HG02798 (cell line): ENCODE measurements at regions not wholly inside any gene's neighbourhood (a gene's known extent, or its start where the extent isn't known, plus 50 kb on each side); places are given as distances from the start of the nearest gene placed in this dataset.

Experiments used
- ATAC-seq: cut with Tn5 transposase; IDR thresholded peaks from one replicate; pipeline ENCODE4 v1.9.1; 2021; ENCODE audit warnings: mild to moderate bottlenecking; ENCODE audit not compliant: unreplicated experiment, poor library complexity

DNA sequence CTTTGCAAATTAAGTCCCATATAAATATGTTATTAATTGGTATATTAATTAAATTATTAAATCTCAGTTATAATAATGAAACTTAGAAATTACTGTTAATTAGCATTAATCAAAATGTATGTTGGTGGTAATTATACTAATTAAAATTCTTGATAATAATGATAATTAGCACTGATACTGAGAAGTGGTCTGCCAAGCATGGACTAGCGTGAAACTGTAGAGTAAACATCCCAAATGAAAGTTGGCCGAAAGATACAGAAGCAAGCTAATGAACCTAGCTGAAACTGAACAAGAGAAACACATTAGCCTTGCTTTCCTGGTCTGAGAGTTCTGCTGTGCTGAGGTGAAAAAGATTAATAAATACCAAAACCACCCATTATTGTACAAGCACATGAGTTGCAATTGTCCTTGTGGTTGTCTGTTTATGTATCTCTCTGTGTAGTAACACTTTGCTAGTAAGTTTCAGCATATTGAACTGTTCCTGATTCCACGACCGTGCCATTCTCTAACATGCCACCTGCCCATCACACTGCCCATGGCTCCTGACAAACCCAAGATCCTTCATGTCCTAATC is 341.8 kb downstream of the PLPP3 start:
- ATAC-seq, result no peak

- no peak for ATAC-seq
These were observed 342.7 kb downstream of the PLPP3 start for GRCh38 chr1:56236688-56237087.

GRCh38 chr1:56235909-56236510 is 343.4 kb downstream of the PLPP3 start:
- ATAC-seq, result no peak

- no peak for ATAC-seq
These were observed 350.2 kb downstream of the PLPP3 start for GRCh38 chr1:56229186-56229585.

DNA sequence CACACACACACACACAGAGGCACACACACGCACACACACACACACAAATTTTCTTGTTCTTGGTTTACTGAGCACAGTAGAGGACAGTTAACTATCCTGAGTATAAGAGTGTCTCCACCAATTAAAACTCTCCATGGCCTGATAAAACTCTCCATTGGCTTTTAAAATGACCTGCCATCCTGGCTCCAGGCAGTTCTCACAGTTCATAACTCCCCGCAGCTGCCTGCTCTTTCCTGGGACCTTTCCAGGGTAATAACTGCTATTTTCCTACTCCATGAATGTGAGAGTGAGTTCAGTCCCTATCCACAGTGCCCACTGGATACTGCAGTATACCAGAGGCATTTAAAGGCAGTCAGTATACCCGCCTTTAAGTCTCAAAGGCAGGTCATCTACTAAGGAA is 351.5 kb downstream of the PLPP3 start:
- no peak for ATAC-seq

- no peak for ATAC-seq
These were observed 352.0 kb downstream of the PLPP3 start for GRCh38 chr1:56227401-56227800.

DNA sequence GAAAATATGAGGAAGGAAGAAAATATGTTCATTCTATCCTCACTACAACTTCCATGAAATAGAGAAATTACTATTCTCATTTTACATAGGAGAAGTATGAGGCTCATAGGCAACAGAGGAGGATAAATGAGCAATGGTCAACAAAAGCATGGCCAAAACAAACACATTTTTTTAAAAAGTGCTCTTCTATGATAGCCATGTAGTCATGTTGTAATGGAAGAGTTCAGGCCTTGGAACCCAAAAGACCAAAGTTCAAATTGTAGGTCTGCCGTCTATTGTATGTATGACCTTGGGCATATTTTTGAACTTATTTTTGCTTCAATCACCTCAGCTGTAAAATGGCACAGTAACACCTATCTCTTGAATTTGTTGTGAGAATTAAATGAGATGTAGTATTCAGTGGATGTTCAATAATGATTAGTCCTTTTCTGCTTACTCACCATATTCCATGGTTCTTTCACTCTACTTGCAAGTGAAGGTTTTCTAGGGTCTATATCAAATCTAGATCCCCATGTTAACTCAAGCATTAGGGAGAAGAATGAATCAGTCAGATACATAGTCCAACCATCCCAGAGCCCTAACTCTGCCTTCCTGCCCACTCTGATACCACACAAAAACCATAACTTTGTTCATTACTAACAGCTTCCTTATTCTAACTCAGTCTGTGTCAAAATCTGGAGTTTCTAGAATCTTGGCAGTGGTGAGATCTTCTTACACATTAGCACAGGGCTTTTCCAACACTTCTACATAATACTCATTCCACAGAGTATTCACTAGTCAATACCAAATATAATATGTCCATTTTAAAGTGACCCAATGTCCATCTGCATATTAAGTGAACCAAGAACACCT is 353.2 kb downstream of the PLPP3 start:
- no peak for ATAC-seq

DNA sequence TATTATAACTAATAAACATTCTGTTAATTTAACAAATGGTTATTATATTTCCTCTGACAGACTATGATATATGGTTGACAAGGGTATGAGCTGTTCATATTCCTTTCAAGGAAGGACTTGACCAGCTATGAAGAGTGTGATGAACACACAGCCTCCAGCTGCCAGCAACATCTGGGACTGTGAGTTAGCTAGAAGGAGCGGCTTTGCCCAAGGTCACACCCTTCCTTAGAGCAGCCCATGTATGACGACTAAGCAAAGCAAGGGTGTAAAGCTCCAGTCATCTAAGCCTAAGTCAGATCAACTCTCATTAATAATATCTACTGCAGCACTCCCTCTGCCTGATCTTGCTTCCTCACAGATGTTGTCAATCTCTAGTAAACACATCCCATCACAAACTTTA is 355.4 kb downstream of the PLPP3 start:
- ATAC-seq, result no peak

DNA sequence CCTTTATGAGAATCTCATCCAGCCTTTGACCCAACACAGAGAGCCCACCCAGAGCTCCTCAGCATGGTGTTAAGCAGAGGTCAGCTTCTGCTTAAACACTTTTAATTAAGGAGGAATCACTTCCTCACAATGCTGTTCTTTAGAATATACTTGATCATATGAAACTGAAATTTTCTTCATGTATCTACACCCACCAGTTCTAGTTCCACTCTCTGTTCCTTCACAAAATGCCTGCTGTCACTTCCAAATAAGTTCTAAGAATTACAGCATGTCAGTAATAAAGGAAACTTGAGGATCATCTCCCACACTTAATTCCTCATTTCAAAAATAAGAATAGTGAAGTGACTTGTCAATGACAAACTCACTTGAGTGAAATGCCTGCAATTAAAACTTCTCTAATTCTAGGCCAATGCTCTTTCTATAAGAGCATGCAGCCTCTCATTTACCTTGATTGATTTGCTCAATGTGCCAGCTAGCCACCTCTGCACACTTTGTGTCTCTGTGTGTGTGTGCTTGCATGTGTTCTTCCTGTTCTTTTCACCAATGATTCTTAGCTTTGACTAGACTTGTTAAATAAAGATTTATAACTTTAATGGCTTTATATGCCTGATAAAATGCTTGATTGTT is 356.3 kb downstream of the PLPP3 start:
- ATAC-seq, result no peak

- no peak for ATAC-seq
These were observed 359.3 kb downstream of the PLPP3 start for GRCh38 chr1:56220021-56220420.

GRCh38 chr1:56218023-56218422 is 361.3 kb downstream of the PLPP3 start:
- no peak for ATAC-seq

DNA sequence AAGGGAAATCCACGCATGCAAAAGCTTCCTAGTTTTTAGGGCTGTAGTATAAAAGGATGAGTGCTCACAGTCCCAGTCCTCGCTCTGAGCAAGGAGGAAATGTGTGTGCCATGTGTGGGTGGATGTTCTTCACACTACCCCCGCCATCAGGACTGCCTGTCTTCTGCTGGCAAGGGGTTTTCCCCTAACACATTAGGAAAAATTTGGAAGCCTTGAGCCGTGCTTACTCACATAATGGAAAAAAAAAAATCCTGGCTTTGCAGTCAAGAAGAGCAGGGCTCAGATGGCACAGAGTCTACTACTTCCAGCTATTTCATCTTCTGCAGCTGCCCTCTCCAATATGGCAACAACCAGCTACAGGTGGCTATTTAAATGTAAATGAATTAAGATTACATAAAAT is 363.1 kb downstream of the PLPP3 start:
- ATAC-seq, result no peak

DNA sequence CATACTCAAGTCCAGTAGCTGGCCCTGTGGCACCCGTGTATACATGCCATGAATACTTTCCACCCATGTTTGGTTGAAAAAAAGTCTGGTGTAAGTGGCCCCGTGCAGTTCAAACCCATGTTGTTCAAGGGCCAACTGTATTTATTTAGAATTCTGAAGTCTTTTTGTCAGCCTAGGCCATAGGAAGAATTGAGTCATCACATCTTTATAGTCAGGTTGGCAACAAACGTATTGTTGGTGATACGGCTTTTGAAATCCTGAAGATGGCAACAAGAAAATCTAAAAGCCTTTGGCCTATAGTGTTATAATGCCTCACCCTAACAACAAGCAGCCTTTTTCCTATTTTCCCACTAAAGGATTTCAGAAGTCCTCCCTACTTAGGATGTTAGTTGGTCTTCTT is 363.6 kb downstream of the PLPP3 start:
- no peak for ATAC-seq

DNA sequence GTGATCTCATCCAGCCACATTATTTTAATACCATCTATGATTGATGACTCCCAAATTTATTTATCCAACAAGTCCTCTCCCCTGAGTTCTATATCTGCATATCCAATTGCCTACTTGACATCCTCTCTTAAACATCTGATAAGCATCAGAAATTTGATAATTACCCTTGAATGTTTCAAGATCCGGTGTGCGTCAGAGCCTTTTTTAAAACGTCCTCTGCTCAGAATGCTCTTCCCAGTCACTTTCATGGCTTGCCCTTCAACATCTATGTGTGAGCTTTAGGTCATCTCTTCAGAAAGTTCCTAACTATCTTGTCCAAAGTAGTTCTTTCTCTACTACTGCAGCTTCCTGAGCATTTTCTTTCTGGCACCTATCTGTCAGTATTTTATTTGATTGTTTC is 364.3 kb downstream of the PLPP3 start:
- no peak for ATAC-seq

GRCh38 chr1:56213068-56213467 is 366.3 kb downstream of the PLPP3 start:
- ATAC-seq, result no peak

GRCh38 chr1:56212143-56212542 is 367.2 kb downstream of the PLPP3 start:
- ATAC-seq, result no peak

GRCh38 chr1:56206391-56206790 is 373.0 kb downstream of the PLPP3 start:
- ATAC-seq, result no peak

DNA sequence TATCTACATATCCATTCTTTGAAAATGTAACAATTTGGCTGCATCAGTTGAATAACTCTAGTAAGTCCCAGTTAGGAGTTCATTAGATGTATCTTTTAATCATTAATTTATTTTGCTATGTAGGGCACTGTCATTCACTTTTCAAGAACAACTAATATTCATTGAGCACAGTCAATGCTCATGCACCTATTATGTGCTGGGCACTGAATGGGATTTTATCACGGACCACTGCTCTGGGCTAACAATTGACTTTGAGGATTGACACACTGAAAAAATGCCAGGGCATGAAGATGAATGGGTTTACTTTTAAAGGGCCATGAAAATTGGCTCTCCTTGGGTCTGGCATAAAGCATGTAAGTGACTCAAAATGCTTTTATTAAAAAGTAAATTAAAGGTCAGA is 375.2 kb downstream of the PLPP3 start:
- ATAC-seq, result no peak

DNA sequence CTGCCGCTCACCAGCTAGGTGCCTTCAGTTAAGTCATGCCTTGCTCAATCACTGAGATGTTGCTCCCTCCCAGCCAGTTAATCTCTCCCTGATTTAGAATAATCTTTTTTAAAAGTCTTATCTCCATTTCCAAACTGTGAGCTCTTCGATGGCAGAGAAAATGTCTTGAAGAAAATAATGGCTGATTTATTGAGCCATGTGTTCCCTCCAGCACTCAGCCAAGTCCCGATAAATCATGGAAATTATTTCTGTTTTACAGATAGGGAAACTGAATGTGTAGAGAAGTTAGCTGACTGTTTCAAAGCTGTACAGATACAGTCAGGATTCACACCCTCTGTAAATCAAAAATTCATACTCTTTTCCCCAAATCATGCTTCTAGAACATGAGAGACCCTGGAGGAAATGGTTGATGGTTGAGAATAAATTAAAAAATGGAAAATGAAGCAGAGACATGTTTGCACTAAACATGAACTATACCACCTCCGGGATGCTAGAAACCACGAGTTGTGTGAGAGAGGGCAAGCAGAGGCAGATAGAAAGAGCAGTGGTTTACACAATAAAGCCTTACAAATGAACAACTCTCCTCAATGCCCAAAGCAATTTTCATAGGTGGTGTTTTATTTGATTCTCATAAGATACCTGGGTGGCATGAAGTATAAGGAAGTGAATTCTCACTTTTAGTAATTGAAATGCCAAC is 376.4 kb downstream of the PLPP3 start:
- ATAC-seq, result no peak

DNA sequence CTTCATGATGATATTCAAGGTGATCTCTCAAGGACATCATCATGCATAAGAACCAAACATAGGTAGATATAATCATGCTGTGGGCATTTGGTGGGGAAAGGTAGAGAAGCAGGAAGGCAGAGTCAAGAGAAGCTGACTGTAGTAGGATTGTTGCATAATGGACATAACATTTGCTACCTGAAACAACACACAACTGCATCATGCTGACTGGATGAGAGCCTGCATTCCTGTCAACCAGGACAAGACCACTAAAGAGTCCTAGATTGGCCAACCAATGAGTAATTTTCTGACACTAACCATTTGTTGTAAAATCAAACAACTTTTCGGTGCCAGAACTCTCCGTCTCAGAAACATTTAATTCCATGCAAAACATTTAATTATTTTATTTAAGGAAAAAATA is 377.2 kb downstream of the PLPP3 start:
- ATAC-seq, result no peak

DNA sequence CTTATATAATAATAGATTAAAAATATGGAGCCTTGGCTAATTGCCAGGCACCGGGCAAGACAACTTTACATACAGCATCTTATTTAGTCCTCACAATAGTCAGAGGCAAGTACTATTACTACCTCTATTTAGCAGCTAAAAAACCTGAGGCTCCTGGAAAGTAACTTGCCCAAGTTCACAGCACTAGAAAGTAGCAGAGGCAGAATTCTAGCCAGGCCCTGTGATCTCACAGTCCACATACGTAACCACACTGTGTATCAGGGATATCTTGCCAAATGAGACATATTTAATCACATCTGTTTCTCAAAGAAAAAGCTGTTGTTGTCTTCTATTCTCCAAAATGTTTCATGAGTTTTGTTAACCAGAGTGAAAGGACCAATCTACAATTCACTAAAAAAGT is 378.5 kb downstream of the PLPP3 start:
- ATAC-seq, result no peak
